ENCODE measurements at regions not wholly inside any gene's neighbourhood (a gene's known extent, or its start where the extent isn't known, plus 50 kb on each side); places are given as distances from the start of the nearest gene placed in this dataset.

- CTCF ChIA-PET, result interaction anchor here (0.5 kb wide), 1 partner anchor 298 kb away, joined by 3 read pairs; no protein-coding TSS in a partner anchor
- Histone ChIP-seq H3K9me3 (ENCODE audit: control insufficient read depth, insufficient read depth, low read length) (no peaks in the 10 kb centered on the region), H3K14ac (replicated peaks; ENCODE audit: low read depth, low read length) (peak overlapping the region; percentile 2), H2BK120ac (ENCODE audit: low read depth, low read length) (peak overlapping the region; percentile 44), H2AK5ac (ENCODE audit: low read depth, low read length) (peak overlapping the region; percentile 29; the same call in 1 of the 2 replicates), H2AFZ (replicated peaks; ENCODE audit: low read length, poor library complexity) (no peak overlapping the region), H2BK5ac (ENCODE audit: low read depth, low read length, poor library complexity, severe bottlenecking) (no peak overlapping the region), H3K23ac (ENCODE audit: low read depth, low read length) (no peak overlapping the region), H2AK9ac (replicated peaks; ENCODE audit: low read depth, low read length, poor library complexity) (no peak overlapping the region), H3K27ac (ENCODE audit: insufficient read depth, low read length) (0 out of 2 replicates have a peak overlapping the region, but pooled peaks have one; percentile 23), H3K27me3 (ENCODE audit: control insufficient read depth, insufficient read depth, low read length) (no peaks in the 10 kb centered on the region), H2BK15ac (ENCODE audit: low read depth, low read length) (peak overlapping the region; percentile 23; the same call in 1 of the 3 replicates), H3K79me1 (ENCODE audit: low read depth in 1 of 2, low read length in 2 of 2) (no peaks in the 10 kb centered on the region), H4K8ac (ENCODE audit: low read depth in 2 of 2, low read length in 2 of 2) (no peak overlapping the region; a peak in 1 of 4 replicates), H3K4me2 (ENCODE audit: low read depth, low read length) (no peak overlapping the region), H3K56ac (ENCODE audit: extremely low read depth, insufficient read depth, low read length) (no peak overlapping the region), H4K5ac (ENCODE audit: low read depth, low read length) (no peak overlapping the region), H3K36me3 (ENCODE audit: control insufficient read depth, insufficient read depth, low read length) (no peaks in the 10 kb centered on the region), H3K4ac (ENCODE audit: low read depth, low read length) (peak overlapping the region; percentile 33; the same call in 1 of the 2 replicates), H3K9me1 (ENCODE audit: insufficient read depth, low read length) (0 out of 2 replicates have a peak, but pooled peaks cover 5% of the 10 kb centered on the region), H3K9ac (ENCODE audit: low read depth, low read length) (no peak overlapping the region), H4K91ac (ENCODE audit: insufficient read depth, low read depth, low read length) (no peak overlapping the region), H4K20me1 (ENCODE audit: insufficient read depth, low read length) (no peaks in the 10 kb centered on the region), H3K4me3 (ENCODE audit: insufficient read depth, low read depth, low read length) (no peak overlapping the region), H2BK20ac (ENCODE audit: low read depth, low read length) (peak overlapping the region; percentile 72), H3K18ac (ENCODE audit: low read depth, low read length) (no peak overlapping the region), H3K4me1 (ENCODE audit: control insufficient read depth, insufficient read depth, low read length) (peaks cover 12% of the 10 kb centered on the region)
- dilution Hi-C loops (cut with HindIII; ENCODE audit: low sequenced_read_pairs, unreplicated experiment), result no loop called here
- WGBS, 2 experiments (ENCODE audit: extremely low coverage in 2 of 2, insufficient read length in 1 of 2), result 80% methylated on average over 1 of the region's 6 CpGs; no CpG with 5 or more reads in 1 of the 2 experiments
- POLR2A ChIA-PET (ENCODE audit: unreplicated experiment), result interaction anchor here (0.6 kb wide), 1 partner anchor 123 kb away, joined by 4 read pairs; no protein-coding TSS in a partner anchor
- intact Hi-C loops (cut with micrococcal nuclease), result loop anchor here (5.0 kb wide), 1 partner anchor 753 kb away; the partner anchor contains the start of gene KCNC2
- in situ Hi-C loops (cut with MboI; ENCODE audit: low sequenced_read_pairs), result no loop called here
- DNase-seq, result peak; percentile 18
- TF ChIP-seq SMC3 (IDR thresholded peaks at IDR 0.05; ENCODE audit: low read depth, low read length) (no peak), NFE2L2 (IDR thresholded peaks at IDR 0.05; ENCODE audit: low read depth, low read length) (no peak), CHD1 (IDR thresholded peaks at IDR 0.05; ENCODE audit: low read depth, low read length) (no peak), RFX5 (IDR thresholded peaks at IDR 0.05; ENCODE audit: low read depth, low read length) (no peak), ELK1 (IDR thresholded peaks at IDR 0.05; ENCODE audit: borderline replicate concordance, low read depth, low read length) (no peak), CEBPB (IDR thresholded peaks at IDR 0.05; ENCODE audit: low read depth, low read length) (no peak)
- ATAC-seq (ENCODE audit: low read depth), result 0 out of 2 replicates have a peak, but pooled peaks have one; percentile 27
- no TSS peak for BruUV-seq (replicated peaks)
Measured at GRCh38 chr12:75960086-75960910, 71.3 kb downstream of the PHLDA1 start.
